ENCODE measurements at regions not wholly inside any gene's neighbourhood (a gene's known extent, or its start where the extent isn't known, plus 50 kb on each side); places are given as distances from the start of the nearest gene placed in this dataset.

GRCh38 chr2:217712431-217712830 is 290.4 kb downstream of the TNS1 start:
- H3K4me3 ChIP-seq (ENCODE audit: low read depth, low read length): no peak overlapping the region
- TF ChIP-seq CTCF (conservative IDR thresholded peaks at IDR 0.05; ENCODE audit: low read depth, low read length): no peak
- no peak for DNase-seq (ENCODE audit: low read depth)

- DNase-seq (ENCODE audit: low read depth): no peak
- H3K4me3 ChIP-seq (ENCODE audit: low read depth, low read length): no peak overlapping the region
- no peak for TF ChIP-seq CTCF (conservative IDR thresholded peaks at IDR 0.05; ENCODE audit: low read depth, low read length)
Observed at GRCh38 chr2:217711188-217711587, 291.6 kb downstream of the TNS1 start.

- H3K4me3 ChIP-seq (ENCODE audit: low read depth, low read length): no peak overlapping the region
- DNase-seq (ENCODE audit: low read depth): no peak
- no peak for TF ChIP-seq CTCF (conservative IDR thresholded peaks at IDR 0.05; ENCODE audit: low read depth, low read length)
Observed at GRCh38 chr2:217710211-217710765, 292.5 kb downstream of the TNS1 start.

- no peak overlapping the region for H3K4me3 ChIP-seq (ENCODE audit: low read depth, low read length)
- no peak for DNase-seq (ENCODE audit: low read depth)
- no peak for TF ChIP-seq CTCF (conservative IDR thresholded peaks at IDR 0.05; ENCODE audit: low read depth, low read length)
Observed at GRCh38 chr2:217709478-217710210, 293.2 kb downstream of the TNS1 start.

- no peak overlapping the region for H3K4me3 ChIP-seq (ENCODE audit: low read depth, low read length)
- DNase-seq (ENCODE audit: low read depth): no peak
- TF ChIP-seq CTCF (conservative IDR thresholded peaks at IDR 0.05; ENCODE audit: low read depth, low read length): no peak
Observed at GRCh38 chr2:217707131-217707611, 295.6 kb downstream of the TNS1 start.

GRCh38 chr2:217706513-217706912 is 296.3 kb downstream of the TNS1 start:
- no peak overlapping the region for H3K4me3 ChIP-seq (ENCODE audit: low read depth, low read length)
- TF ChIP-seq CTCF (conservative IDR thresholded peaks at IDR 0.05; ENCODE audit: low read depth, low read length): no peak
- DNase-seq (ENCODE audit: low read depth): no peak

GRCh38 chr2:217706095-217706494 is 296.7 kb downstream of the TNS1 start:
- DNase-seq (ENCODE audit: low read depth): no peak
- no peak for TF ChIP-seq CTCF (conservative IDR thresholded peaks at IDR 0.05; ENCODE audit: low read depth, low read length)
- H3K4me3 ChIP-seq (ENCODE audit: low read depth, low read length): no peak overlapping the region

All from epithelial cell of proximal tubule (primary cell).